ENCODE measurements at regions not wholly inside any gene's neighbourhood (a gene's known extent, or its start where the extent isn't known, plus 50 kb on each side); places are given as distances from the start of the nearest gene placed in this dataset.

GRCh38 chr10:121099181-121099580 is 248.0 kb downstream of the WDR11 start:
- DNase-seq (ENCODE audit: low spot score) = no peak

GRCh38 chr10:121099592-121099991 is 248.4 kb downstream of the WDR11 start:
- no peak for DNase-seq (ENCODE audit: low spot score)

- DNase-seq (ENCODE audit: low spot score) = no peak
These were observed 250.4 kb downstream of the WDR11 start for GRCh38 chr10:121101561-121101960.

- no peak for DNase-seq (ENCODE audit: low spot score)
These were observed 251.5 kb downstream of the WDR11 start for GRCh38 chr10:121102706-121103105.

- no peak for DNase-seq (ENCODE audit: low spot score)
These were observed 253.4 kb downstream of the WDR11 start for GRCh38 chr10:121104476-121105111.

GRCh38 chr10:121106611-121107010 is 255.4 kb downstream of the WDR11 start:
- no peak for DNase-seq (ENCODE audit: low spot score)

- no peak for DNase-seq (ENCODE audit: low spot score)
These were observed 256.9 kb downstream of the WDR11 start for GRCh38 chr10:121108051-121108450.

- DNase-seq (ENCODE audit: low spot score) = no peak
These were observed 259.2 kb downstream of the WDR11 start for GRCh38 chr10:121110369-121110768.

- DNase-seq (ENCODE audit: low spot score) = no peak
These were observed 261.0 kb downstream of the WDR11 start for GRCh38 chr10:121112136-121112535.

GRCh38 chr10:121112579-121113384 is 261.6 kb downstream of the WDR11 start:
- no peak for DNase-seq (ENCODE audit: low spot score)

- no peak for DNase-seq (ENCODE audit: low spot score)
These were observed 262.2 kb downstream of the WDR11 start for GRCh38 chr10:121113385-121113696.

- DNase-seq (ENCODE audit: low spot score) = no peak
These were observed 262.7 kb downstream of the WDR11 start for GRCh38 chr10:121113911-121114310.

- no peak for DNase-seq (ENCODE audit: low spot score)
These were observed 264.0 kb downstream of the WDR11 start for GRCh38 chr10:121115154-121115553.

GRCh38 chr10:121121462-121121861 is 270.3 kb downstream of the WDR11 start:
- DNase-seq (ENCODE audit: low spot score) = no peak

- no peak for DNase-seq (ENCODE audit: low spot score)
These were observed 276.2 kb downstream of the WDR11 start for GRCh38 chr10:121127151-121127906.

- no peak for DNase-seq (ENCODE audit: low spot score)
These were observed 277.0 kb downstream of the WDR11 start for GRCh38 chr10:121128164-121128563.

GRCh38 chr10:121129266-121129665 is 278.1 kb downstream of the WDR11 start:
- DNase-seq (ENCODE audit: low spot score) = no peak

- DNase-seq (ENCODE audit: low spot score) = no peak
These were observed 279.2 kb downstream of the WDR11 start for GRCh38 chr10:121130382-121130781.

GRCh38 chr10:121131014-121131413 is 279.9 kb downstream of the WDR11 start:
- DNase-seq (ENCODE audit: low spot score) = no peak

- DNase-seq (ENCODE audit: low spot score) = no peak
These were observed 280.5 kb downstream of the WDR11 start for GRCh38 chr10:121131426-121132265.

GRCh38 chr10:121132273-121132672 is 281.1 kb downstream of the WDR11 start:
- DNase-seq (ENCODE audit: low spot score) = no peak

- DNase-seq (ENCODE audit: low spot score) = no peak
These were observed 282.7 kb downstream of the WDR11 start for GRCh38 chr10:121133901-121134300.
